Liver (tissue), 3 donors: ENCODE measurements at regions not wholly inside any gene's neighbourhood (a gene's known extent, or its start where the extent isn't known, plus 50 kb on each side); places are given as distances from the start of the nearest gene placed in this dataset.

ENCODE experiments used
- CTCF ChIP-seq: fragments of 150-350 bp; IDR thresholded peaks from 2 replicates; pipeline ENCODE4 v1.5.1; 2017; ENCODE audit warnings: improper control_type of control experiment, low read depth, low read length; ENCODE audit not compliant: missing input control
- FOXA1 ChIP-seq: IDR thresholded peaks from 2 replicates; pipeline ENCODE4 v1.6.1; 2016; ENCODE audit warnings: antibody characterized with exemption
- RAD21 ChIP-seq, 2 donors: IDR thresholded peaks; 2 replicates each; pipeline ENCODE4 v1.6.1; 2016; ENCODE audit warnings: antibody characterized with exemption in 2 of 2, mild to moderate bottlenecking in 2 of 2
- SP1 ChIP-seq: IDR thresholded peaks from 2 replicates; pipeline ENCODE4 v1.6.1; 2018; ENCODE audit warnings: antibody characterized with exemption, mild to moderate bottlenecking
- TAF1 ChIP-seq: conservative IDR thresholded peaks from 2 replicates; pipeline ENCODE4 v1.6.1; 2016; ENCODE audit warnings: antibody characterized with exemption, mild to moderate bottlenecking
- YY1 ChIP-seq: IDR thresholded peaks from 2 replicates; pipeline ENCODE4 v1.6.1; 2016; ENCODE audit warnings: antibody characterized with exemption, mild to moderate bottlenecking
- TF ChIP-seq, protein P1 (sequence below): IDR thresholded peaks from 2 replicates; pipeline ENCODE4 v1.6.1; 2016; ENCODE audit warnings: antibody characterized with exemption, mild to moderate bottlenecking
- TF ChIP-seq, protein P2 (sequence below): IDR thresholded peaks from 2 replicates; pipeline ENCODE4 v1.6.1; 2016; ENCODE audit warnings: antibody characterized with exemption
- TF ChIP-seq, protein P3 (sequence below): IDR thresholded peaks from 2 replicates; pipeline ENCODE4 v1.6.1; 2016; ENCODE audit warnings: antibody characterized with exemption
- donor health status: healthy.
- donor health status: healthy.

DNA sequence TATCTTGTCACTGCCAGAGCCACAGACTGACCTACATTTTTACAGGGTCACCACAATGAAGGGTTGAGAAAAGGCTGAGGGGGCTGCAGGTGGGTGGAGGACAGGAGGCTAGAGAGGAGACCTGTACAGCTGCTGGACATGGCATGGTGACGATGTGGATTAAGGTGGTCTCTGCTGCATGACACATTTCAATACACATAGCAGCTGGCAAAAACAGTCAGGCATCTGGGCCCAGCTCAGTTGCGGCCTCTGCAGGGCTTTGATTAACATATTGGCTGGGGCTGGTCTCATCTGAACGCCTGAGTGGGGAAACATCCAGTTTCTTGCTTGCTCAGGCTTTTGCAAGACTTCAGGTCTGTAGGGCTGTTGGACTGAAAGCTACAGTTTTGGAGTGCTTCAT lies 265.4 kb upstream of the FOXF1 start:
- TF ChIP-seq, protein P1, sequence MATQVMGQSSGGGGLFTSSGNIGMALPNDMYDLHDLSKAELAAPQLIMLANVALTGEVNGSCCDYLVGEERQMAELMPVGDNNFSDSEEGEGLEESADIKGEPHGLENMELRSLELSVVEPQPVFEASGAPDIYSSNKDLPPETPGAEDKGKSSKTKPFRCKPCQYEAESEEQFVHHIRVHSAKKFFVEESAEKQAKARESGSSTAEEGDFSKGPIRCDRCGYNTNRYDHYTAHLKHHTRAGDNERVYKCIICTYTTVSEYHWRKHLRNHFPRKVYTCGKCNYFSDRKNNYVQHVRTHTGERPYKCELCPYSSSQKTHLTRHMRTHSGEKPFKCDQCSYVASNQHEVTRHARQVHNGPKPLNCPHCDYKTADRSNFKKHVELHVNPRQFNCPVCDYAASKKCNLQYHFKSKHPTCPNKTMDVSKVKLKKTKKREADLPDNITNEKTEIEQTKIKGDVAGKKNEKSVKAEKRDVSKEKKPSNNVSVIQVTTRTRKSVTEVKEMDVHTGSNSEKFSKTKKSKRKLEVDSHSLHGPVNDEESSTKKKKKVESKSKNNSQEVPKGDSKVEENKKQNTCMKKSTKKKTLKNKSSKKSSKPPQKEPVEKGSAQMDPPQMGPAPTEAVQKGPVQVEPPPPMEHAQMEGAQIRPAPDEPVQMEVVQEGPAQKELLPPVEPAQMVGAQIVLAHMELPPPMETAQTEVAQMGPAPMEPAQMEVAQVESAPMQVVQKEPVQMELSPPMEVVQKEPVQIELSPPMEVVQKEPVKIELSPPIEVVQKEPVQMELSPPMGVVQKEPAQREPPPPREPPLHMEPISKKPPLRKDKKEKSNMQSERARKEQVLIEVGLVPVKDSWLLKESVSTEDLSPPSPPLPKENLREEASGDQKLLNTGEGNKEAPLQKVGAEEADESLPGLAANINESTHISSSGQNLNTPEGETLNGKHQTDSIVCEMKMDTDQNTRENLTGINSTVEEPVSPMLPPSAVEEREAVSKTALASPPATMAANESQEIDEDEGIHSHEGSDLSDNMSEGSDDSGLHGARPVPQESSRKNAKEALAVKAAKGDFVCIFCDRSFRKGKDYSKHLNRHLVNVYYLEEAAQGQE: no peak
- TF ChIP-seq FOXA1 (no peak), SP1 (no peak), CTCF (no peak), TAF1 (no peak), YY1 (no peak), RAD21 (IDR thresholded peaks at IDR 0.05) (no peak)
- TF ChIP-seq, protein P2, sequence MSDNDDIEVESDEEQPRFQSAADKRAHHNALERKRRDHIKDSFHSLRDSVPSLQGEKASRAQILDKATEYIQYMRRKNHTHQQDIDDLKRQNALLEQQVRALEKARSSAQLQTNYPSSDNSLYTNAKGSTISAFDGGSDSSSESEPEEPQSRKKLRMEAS: no peak
- TF ChIP-seq, protein P3, sequence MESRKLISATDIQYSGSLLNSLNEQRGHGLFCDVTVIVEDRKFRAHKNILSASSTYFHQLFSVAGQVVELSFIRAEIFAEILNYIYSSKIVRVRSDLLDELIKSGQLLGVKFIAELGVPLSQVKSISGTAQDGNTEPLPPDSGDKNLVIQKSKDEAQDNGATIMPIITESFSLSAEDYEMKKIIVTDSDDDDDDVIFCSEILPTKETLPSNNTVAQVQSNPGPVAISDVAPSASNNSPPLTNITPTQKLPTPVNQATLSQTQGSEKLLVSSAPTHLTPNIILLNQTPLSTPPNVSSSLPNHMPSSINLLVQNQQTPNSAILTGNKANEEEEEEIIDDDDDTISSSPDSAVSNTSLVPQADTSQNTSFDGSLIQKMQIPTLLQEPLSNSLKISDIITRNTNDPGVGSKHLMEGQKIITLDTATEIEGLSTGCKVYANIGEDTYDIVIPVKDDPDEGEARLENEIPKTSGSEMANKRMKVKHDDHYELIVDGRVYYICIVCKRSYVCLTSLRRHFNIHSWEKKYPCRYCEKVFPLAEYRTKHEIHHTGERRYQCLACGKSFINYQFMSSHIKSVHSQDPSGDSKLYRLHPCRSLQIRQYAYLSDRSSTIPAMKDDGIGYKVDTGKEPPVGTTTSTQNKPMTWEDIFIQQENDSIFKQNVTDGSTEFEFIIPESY: no peak
